Large intestine (tissue), 3 donors: ENCODE measurements at regions not wholly inside any gene's neighbourhood (a gene's known extent, or its start where the extent isn't known, plus 50 kb on each side); places are given as distances from the start of the nearest gene placed in this dataset.

Source experiments
- DNase-seq, 2 donors: peaks; one replicate each; pipeline versions ENCODE4 v3.0.0 to v3.0.0-alpha.2; 2013
- H3K27ac ChIP-seq: one replicate; pipeline ENCODE4 v1.5.1; 2013; ENCODE audit warnings: low read length
- H3K27me3 ChIP-seq: 2 replicates; pipeline ENCODE4 v1.6.1; 2013; ENCODE audit warnings: low read length; ENCODE audit not compliant: control insufficient read depth, insufficient read depth
- H3K36me3 ChIP-seq: 2 replicates; pipeline ENCODE4 v1.6.1; 2013; ENCODE audit warnings: low read length; ENCODE audit not compliant: control insufficient read depth, insufficient read depth
- H3K4me1 ChIP-seq: one replicate; pipeline ENCODE4 v1.6.1; 2013; ENCODE audit warnings: low read length; ENCODE audit not compliant: control insufficient read depth, insufficient read depth
- H3K4me3 ChIP-seq: one replicate; pipeline ENCODE4 v1.5.1; 2013; ENCODE audit warnings: low read length
- H3K9me3 ChIP-seq: one replicate; pipeline ENCODE4 v1.6.1; 2013; ENCODE audit warnings: mild to moderate bottlenecking, low read depth, low read length, moderate library complexity; ENCODE audit not compliant: control insufficient read depth
- WGBS: methylation state at CpG from one replicate; pipeline ENCODE4 v1.1.5; 2013; ENCODE audit warnings: low lambda C conversion rate; ENCODE audit not compliant: insufficient coverage; 5-methylcytosine and 5-hydroxymethylcytosine counted together

DNA sequence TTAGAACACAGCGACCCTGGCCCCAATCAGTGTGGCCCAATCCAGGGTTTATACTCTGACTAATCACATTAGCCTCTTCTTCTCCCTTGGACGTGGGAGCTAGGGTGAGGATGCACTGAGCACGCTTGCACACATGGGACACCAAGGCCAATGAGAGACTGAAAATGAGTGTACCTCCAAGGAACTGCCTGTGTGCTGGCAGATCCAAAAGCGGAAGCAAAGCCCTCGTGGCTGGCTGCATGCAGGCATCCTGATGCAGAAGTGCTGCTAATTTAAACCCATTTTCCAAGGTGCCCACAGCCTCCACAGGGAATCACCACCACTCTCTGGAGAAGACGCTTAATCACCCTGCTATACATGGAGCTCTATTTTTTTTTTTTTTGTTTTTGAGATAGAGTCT lies 375.3 kb upstream of the XYLT1 start:
- WGBS = no CpG with 5 or more reads among the region's 6 CpGs
- no peak overlapping the region for H3K27ac ChIP-seq
- no peaks in the 10 kb centered on the region for H3K36me3 ChIP-seq
- H3K9me3 ChIP-seq = no peaks in the 10 kb centered on the region
- no peak overlapping the region for H3K4me3 ChIP-seq
- no peaks in the 10 kb centered on the region for H3K4me1 ChIP-seq
- peaks cover 7% of the 10 kb centered on the region for H3K27me3 ChIP-seq
- no peak for DNase-seq

DNA sequence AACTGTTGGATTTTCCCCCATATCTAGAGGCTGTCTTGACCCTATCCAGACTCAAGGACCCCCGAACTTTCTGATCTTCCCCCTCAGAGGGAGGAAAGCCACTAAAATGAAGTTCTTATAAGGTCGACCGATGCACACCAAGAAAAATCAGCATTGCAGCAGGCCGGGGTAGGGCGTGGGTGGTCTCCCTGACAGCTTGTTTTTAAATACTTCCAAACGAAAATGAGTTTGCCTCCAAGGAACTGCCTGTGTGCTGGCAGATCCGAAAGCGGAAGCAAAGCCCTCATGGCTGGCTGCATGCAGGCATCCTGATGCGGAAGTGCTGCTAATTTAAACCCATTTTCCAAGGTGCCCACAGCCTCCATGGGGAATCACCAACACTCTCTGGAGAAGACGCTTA lies 374.3 kb upstream of the XYLT1 start:
- Histone ChIP-seq H3K9me3 (no peaks in the 10 kb centered on the region), H3K27ac (no peak overlapping the region), H3K36me3 (no peaks in the 10 kb centered on the region), H3K4me3 (no peak overlapping the region), H3K4me1 (no peaks in the 10 kb centered on the region), H3K27me3 (peaks cover under 1% of the 10 kb centered on the region)
- WGBS = no CpG with 5 or more reads among the region's 10 CpGs
- no peak for DNase-seq

GRCh38 chr16:17843905-17844304 lies 373.1 kb upstream of the XYLT1 start:
- no peak for DNase-seq
- Histone ChIP-seq H3K27ac (no peak overlapping the region), H3K36me3 (no peaks in the 10 kb centered on the region), H3K4me1 (no peaks in the 10 kb centered on the region), H3K4me3 (no peak overlapping the region), H3K27me3 (no peaks in the 10 kb centered on the region), H3K9me3 (no peaks in the 10 kb centered on the region)
- no CpG with 5 or more reads among the region's 6 CpGs for WGBS

DNA sequence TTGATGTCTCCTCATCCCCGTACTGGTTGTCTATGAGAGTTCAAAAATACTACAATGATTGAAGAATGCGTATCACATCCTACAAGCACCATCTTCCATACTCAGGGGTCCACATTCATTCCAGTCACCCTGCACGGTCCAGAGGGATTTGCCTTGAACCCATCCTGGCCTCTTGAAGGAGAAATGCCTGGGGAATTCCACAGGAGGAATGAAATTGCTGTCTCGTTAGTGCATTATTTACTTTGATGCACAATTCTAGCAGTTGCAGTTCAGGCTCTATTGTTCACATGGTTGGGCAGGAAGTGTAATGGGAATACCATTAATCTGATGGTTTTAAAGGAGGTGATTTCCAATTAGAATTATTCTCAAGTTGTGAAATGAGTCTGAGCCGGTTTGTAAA lies 369.1 kb upstream of the XYLT1 start:
- no peaks in the 10 kb centered on the region for H3K36me3 ChIP-seq
- no peaks in the 10 kb centered on the region for H3K27me3 ChIP-seq
- 100% methylated on average over 1 of the region's 5 CpGs for WGBS
- H3K4me3 ChIP-seq = no peak overlapping the region
- no peaks in the 10 kb centered on the region for H3K4me1 ChIP-seq
- no peaks in the 10 kb centered on the region for H3K9me3 ChIP-seq
- no peak for DNase-seq
- H3K27ac ChIP-seq = no peak overlapping the region

DNA sequence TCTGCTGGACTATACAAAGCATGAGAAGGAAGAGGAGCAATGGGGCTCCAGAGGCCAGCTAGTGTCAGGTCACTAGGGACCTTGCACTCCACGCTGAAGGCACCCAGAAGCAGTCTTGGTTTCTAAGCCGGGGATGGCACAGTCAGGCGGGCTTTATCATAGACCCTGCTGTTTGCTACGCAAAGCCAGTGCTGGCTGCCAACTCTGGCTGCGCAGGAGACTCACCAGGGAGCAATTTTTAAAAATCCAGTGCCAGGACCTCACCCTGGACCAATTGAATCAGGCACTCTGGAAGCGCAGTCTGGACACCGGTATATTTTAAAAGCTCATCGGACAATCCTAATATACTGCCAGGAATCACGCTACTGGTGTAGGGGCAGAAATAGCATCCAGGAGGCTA lies 368.5 kb upstream of the XYLT1 start:
- 100% methylated on average over 1 of the region's 9 CpGs for WGBS
- Histone ChIP-seq H3K36me3 (no peaks in the 10 kb centered on the region), H3K9me3 (no peaks in the 10 kb centered on the region), H3K4me3 (no peak overlapping the region), H3K27me3 (no peaks in the 10 kb centered on the region), H3K4me1 (no peaks in the 10 kb centered on the region), H3K27ac (no peak overlapping the region)
- DNase-seq = no peak

- Histone ChIP-seq H3K4me3 (no peak overlapping the region), H3K27ac (no peak overlapping the region), H3K36me3 (no peaks in the 10 kb centered on the region), H3K4me1 (no peaks in the 10 kb centered on the region), H3K9me3 (no peaks in the 10 kb centered on the region), H3K27me3 (no peaks in the 10 kb centered on the region)
- whole genome bisulfite sequencing = 100% methylated on average over 1 of the region's 12 CpGs
- DNase-seq = no peak
These were observed 366.3 kb upstream of the XYLT1 start for GRCh38 chr16:17836868-17837602.

- Histone ChIP-seq H3K27me3 (no peaks in the 10 kb centered on the region), H3K27ac (no peak overlapping the region), H3K36me3 (no peaks in the 10 kb centered on the region), H3K9me3 (no peaks in the 10 kb centered on the region), H3K4me3 (no peak overlapping the region), H3K4me1 (no peaks in the 10 kb centered on the region)
- DNase-seq = no peak
- WGBS = 20% methylated on average over 1 of the region's 4 CpGs
These were observed 364.5 kb upstream of the XYLT1 start for GRCh38 chr16:17835118-17835876.

- Histone ChIP-seq H3K4me3 (no peak overlapping the region), H3K36me3 (no peaks in the 10 kb centered on the region), H3K9me3 (no peaks in the 10 kb centered on the region), H3K27ac (no peak overlapping the region), H3K4me1 (no peaks in the 10 kb centered on the region), H3K27me3 (no peaks in the 10 kb centered on the region)
- WGBS = no CpG with 5 or more reads among the region's 2 CpGs
- DNase-seq = no peak
These were observed 362.0 kb upstream of the XYLT1 start for GRCh38 chr16:17832738-17833137.

DNA sequence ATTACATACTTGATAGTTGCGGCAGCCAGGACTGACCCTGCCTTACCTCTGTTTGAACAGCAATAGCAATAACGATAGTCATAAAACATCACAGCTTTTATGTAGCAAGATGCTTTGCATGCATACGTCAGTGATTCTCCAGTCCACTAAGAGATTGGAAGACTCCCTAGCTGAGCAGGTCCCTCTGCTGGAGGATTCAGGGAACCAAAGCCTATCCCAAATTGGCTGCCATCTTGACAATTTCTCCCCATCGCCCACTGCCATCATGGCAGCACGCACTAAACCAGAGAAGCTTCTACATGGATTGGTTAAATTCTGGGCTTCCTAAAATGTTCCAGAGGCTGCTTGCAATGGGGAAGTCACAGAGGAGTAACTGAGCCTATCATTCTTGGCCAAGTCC lies 360.6 kb upstream of the XYLT1 start:
- DNase-seq = no peak
- H3K36me3 ChIP-seq = no peaks in the 10 kb centered on the region
- WGBS = no CpG with 5 or more reads among the region's 5 CpGs
- H3K27me3 ChIP-seq = no peaks in the 10 kb centered on the region
- no peak overlapping the region for H3K27ac ChIP-seq
- H3K9me3 ChIP-seq = no peaks in the 10 kb centered on the region
- no peak overlapping the region for H3K4me3 ChIP-seq
- H3K4me1 ChIP-seq = no peaks in the 10 kb centered on the region

DNA sequence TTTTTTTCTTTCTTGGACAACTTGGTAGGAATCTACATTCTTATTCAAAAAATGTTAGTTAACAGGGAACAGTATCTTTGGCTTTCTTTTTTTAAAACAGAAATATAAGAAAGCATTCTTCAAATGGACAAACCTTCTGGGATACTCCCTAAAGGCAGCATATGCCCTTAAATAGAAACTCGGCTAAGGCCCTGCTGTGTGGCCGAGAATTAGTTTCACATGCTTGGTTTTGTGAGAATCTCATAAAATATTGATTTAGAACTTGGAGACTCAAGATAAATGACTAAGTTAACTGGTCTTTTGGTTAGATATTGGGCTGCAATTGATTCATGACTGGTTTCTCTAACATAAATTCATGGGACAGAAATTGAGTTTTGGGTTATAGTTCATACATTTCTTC lies 359.9 kb upstream of the XYLT1 start:
- no peaks in the 10 kb centered on the region for H3K4me1 ChIP-seq
- DNase-seq = no peak
- no CpG with 5 or more reads among the region's 2 CpGs for WGBS

DNA sequence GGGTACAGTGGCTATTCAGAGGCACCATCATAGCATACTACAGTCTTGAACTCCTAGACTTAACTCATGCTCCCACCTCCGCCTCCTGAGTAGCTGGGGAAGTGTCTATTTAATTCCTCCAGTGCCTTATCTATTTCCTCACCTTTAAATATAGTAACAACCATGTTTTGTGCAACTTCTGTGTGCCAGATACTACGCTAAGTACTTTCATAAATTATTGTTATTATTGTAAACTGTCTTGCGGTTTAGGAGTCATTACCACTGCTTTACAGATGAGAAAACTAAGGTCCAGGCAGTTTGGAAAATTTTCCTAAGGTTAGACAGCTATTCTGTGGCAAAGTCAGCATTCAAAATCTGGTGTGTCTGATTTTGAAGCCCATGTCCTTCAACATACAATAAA lies 359.1 kb upstream of the XYLT1 start:
- WGBS = no CpG with 5 or more reads among the region's 3 CpGs
- H3K4me1 ChIP-seq = no peaks in the 10 kb centered on the region
- no peaks in the 10 kb centered on the region for H3K9me3 ChIP-seq
- no peaks in the 10 kb centered on the region for H3K27me3 ChIP-seq
- no peak overlapping the region for H3K27ac ChIP-seq
- H3K4me3 ChIP-seq = no peak overlapping the region
- no peak for DNase-seq
- H3K36me3 ChIP-seq = no peaks in the 10 kb centered on the region

More for the DNA sequence above, 359.9 kb upstream of the XYLT1 start:
- Histone ChIP-seq H3K4me3 (no peak overlapping the region), H3K27ac (no peak overlapping the region), H3K36me3 (no peaks in the 10 kb centered on the region), H3K27me3 (no peaks in the 10 kb centered on the region), H3K9me3 (no peaks in the 10 kb centered on the region)
